ENCODE measurements at regions not wholly inside any gene's neighbourhood (a gene's known extent, or its start where the extent isn't known, plus 50 kb on each side); places are given as distances from the start of the nearest gene placed in this dataset.

GRCh38 chr13:112184851-112185371 lies 118.0 kb downstream of the SOX1 start:
- Histone ChIP-seq H3K4me1 (ENCODE audit: control insufficient read depth in 5 of 5, insufficient read depth in 5 of 5, low read length in 5 of 5) (peaks cover 0 to 26% (median 0%) of the 10 kb centered on the region in 5 donors), H3K4me3 (no peak overlapping the region), H3K36me3 (ENCODE audit: control insufficient read depth in 4 of 4, insufficient read depth in 4 of 4, low read length in 4 of 4) (no peaks in the 10 kb centered on the region), H3K27me3 (ENCODE audit: control insufficient read depth in 3 of 3, insufficient read depth in 3 of 3, low read length in 2 of 3) (peaks cover 0 to 4% (median 0%) of the 10 kb centered on the region in 3 donors), H3K27ac (ENCODE audit: low read depth in 1 of 2, low read length in 1 of 2) (no peak overlapping the region), H3K9ac (ENCODE audit: insufficient read depth in 1 of 2, low read length in 2 of 2) (no peak overlapping the region), H3K9me3 (ENCODE audit: control insufficient read depth in 4 of 4, insufficient read depth in 3 of 4, low read length in 3 of 4) (peaks cover 0 to 8% (median 0%) of the 10 kb centered on the region in 4 donors)
- WGBS, 2 donors: 88 to 89% methylated on average over 15 of the region's 15 CpGs
- no peak for DNase-seq
- TF ChIP-seq, protein P1, sequence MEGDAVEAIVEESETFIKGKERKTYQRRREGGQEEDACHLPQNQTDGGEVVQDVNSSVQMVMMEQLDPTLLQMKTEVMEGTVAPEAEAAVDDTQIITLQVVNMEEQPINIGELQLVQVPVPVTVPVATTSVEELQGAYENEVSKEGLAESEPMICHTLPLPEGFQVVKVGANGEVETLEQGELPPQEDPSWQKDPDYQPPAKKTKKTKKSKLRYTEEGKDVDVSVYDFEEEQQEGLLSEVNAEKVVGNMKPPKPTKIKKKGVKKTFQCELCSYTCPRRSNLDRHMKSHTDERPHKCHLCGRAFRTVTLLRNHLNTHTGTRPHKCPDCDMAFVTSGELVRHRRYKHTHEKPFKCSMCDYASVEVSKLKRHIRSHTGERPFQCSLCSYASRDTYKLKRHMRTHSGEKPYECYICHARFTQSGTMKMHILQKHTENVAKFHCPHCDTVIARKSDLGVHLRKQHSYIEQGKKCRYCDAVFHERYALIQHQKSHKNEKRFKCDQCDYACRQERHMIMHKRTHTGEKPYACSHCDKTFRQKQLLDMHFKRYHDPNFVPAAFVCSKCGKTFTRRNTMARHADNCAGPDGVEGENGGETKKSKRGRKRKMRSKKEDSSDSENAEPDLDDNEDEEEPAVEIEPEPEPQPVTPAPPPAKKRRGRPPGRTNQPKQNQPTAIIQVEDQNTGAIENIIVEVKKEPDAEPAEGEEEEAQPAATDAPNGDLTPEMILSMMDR (IDR thresholded peaks at IDR 0.05; ENCODE audit: control extremely low read depth, extremely low read depth): no peak
- ATAC-seq (ENCODE audit: insufficient read depth, low FRiP score): no peak

GRCh38 chr13:112185466-112185865 lies 118.5 kb downstream of the SOX1 start:
- no peak overlapping the region for H3K9ac ChIP-seq (ENCODE audit: insufficient read depth in 1 of 2, low read length in 2 of 2)
- TF ChIP-seq, protein P1 (IDR thresholded peaks at IDR 0.05; ENCODE audit: control extremely low read depth, extremely low read depth): no peak
- H3K27ac ChIP-seq (ENCODE audit: low read depth in 1 of 2, low read length in 1 of 2): no peak overlapping the region
- WGBS, 2 donors: 84 to 85% methylated on average over 9 of the region's 9 CpGs
- DNase-seq (no peak), ATAC-seq (ENCODE audit: insufficient read depth, low FRiP score) (no peak)
- H3K4me1 ChIP-seq (ENCODE audit: control insufficient read depth in 5 of 5, insufficient read depth in 5 of 5, low read length in 5 of 5): peaks cover 0 to 26% (median 0%) of the 10 kb centered on the region in 5 donors
- H3K27me3 ChIP-seq (ENCODE audit: control insufficient read depth in 3 of 3, insufficient read depth in 3 of 3, low read length in 2 of 3): peaks cover 0 to 4% (median 0%) of the 10 kb centered on the region in 3 donors
- no peak overlapping the region for H3K4me3 ChIP-seq
- peaks cover 0 to 11% (median 0%) of the 10 kb centered on the region in 4 donors for H3K9me3 ChIP-seq (ENCODE audit: control insufficient read depth in 4 of 4, insufficient read depth in 3 of 4, low read length in 3 of 4)
- H3K36me3 ChIP-seq (ENCODE audit: control insufficient read depth in 4 of 4, insufficient read depth in 4 of 4, low read length in 4 of 4): no peaks in the 10 kb centered on the region

DNA sequence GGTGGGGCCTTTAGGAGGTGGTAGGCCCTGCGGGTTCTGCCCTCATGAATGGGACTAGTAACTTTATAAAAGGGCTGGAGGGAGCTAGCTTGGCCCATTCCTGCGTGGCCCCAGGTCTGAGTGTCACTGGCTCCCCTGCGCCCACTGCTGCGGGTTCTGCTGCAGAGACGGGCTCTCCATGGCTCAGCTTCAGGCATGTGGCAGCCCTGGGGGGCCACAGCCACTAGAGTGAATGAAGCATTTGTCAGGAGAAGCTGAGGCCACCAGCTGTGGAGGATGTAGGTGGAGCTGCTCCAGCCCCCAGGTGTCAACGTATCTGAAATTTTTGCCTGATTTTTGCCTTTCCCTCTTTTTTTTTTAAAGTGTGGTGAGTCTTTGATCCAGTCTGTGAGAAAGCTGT lies 119.1 kb downstream of the SOX1 start:
- no peaks in the 10 kb centered on the region for H3K36me3 ChIP-seq (ENCODE audit: control insufficient read depth in 4 of 4, insufficient read depth in 4 of 4, low read length in 4 of 4)
- no peak overlapping the region for H3K4me3 ChIP-seq
- no peak for ATAC-seq (ENCODE audit: insufficient read depth, low FRiP score)
- no peak overlapping the region for H3K9ac ChIP-seq (ENCODE audit: insufficient read depth in 1 of 2, low read length in 2 of 2)
- peaks cover 0 to 26% (median 0%) of the 10 kb centered on the region in 5 donors for H3K4me1 ChIP-seq (ENCODE audit: control insufficient read depth in 5 of 5, insufficient read depth in 5 of 5, low read length in 5 of 5)
- no peak for DNase-seq
- H3K27ac ChIP-seq (ENCODE audit: low read depth in 1 of 2, low read length in 1 of 2): no peak overlapping the region
- H3K27me3 ChIP-seq (ENCODE audit: control insufficient read depth in 3 of 3, insufficient read depth in 3 of 3, low read length in 2 of 3): peaks cover 0 to 3% (median 0%) of the 10 kb centered on the region in 3 donors
- TF ChIP-seq, protein P1 (IDR thresholded peaks at IDR 0.05; ENCODE audit: control extremely low read depth, extremely low read depth): no peak
- WGBS, 2 donors: 92% methylated on average over 6 of the region's 6 CpGs
- peaks cover 0 to 11% (median 0%) of the 10 kb centered on the region in 4 donors for H3K9me3 ChIP-seq (ENCODE audit: control insufficient read depth in 4 of 4, insufficient read depth in 3 of 4, low read length in 3 of 4)

All from lung (tissue), 11 donors.